Liver (tissue), 8 donors: ENCODE measurements at regions not wholly inside any gene's neighbourhood (a gene's known extent, or its start where the extent isn't known, plus 50 kb on each side); places are given as distances from the start of the nearest gene placed in this dataset.

Experiments
- DNase-seq: peaks from one replicate; pipeline ENCODE4 v3.0.0-alpha.2; 2017; ENCODE audit warnings: low spot score
- H3K27ac ChIP-seq, 2 donors: one replicate each; pipeline ENCODE4 v1.7.0; 2013; ENCODE audit warnings: inconsistent platforms in 2 of 2, low read length in 2 of 2, control low read depth in 1 of 2, low read depth in 1 of 2, mild to moderate bottlenecking in 1 of 2
- H3K27me3 ChIP-seq, 4 donors: one replicate each; pipeline versions ENCODE4 v1.6.1 to v1.7.0; 2013; ENCODE audit warnings: low read length in 3 of 4, inconsistent platforms in 1 of 4, mild to moderate bottlenecking in 1 of 4, moderate library complexity in 1 of 4; ENCODE audit not compliant: control insufficient read depth in 4 of 4, insufficient read depth in 4 of 4
- H3K36me3 ChIP-seq, 4 donors: one replicate each; pipeline versions ENCODE4 v1.6.1 to v1.7.0; 2013; ENCODE audit warnings: low read length in 3 of 4, mild to moderate bottlenecking in 3 of 4, low read depth in 1 of 4, moderate library complexity in 1 of 4; ENCODE audit not compliant: control insufficient read depth in 4 of 4, insufficient read depth in 3 of 4
- H3K4me1 ChIP-seq, 4 donors: one replicate each; pipeline versions ENCODE4 v1.6.1 to v1.7.0; 2013; ENCODE audit warnings: low read length in 3 of 4, mild to moderate bottlenecking in 3 of 4, moderate library complexity in 1 of 4; ENCODE audit not compliant: control insufficient read depth in 4 of 4, insufficient read depth in 4 of 4
- H3K4me3 ChIP-seq, 3 donors: one replicate each; pipeline versions ENCODE4 v1.6.1 to v1.7.0; 2013; ENCODE audit warnings: low read length in 3 of 3, control low read depth in 1 of 3, low read depth in 1 of 3, mild to moderate bottlenecking in 1 of 3
- H3K9ac ChIP-seq, 2 donors: one replicate each; pipeline ENCODE4 v1.7.0; 2013; ENCODE audit warnings: low read length in 2 of 2, mild to moderate bottlenecking in 2 of 2, moderate library complexity in 2 of 2, control low read depth in 1 of 2, low read depth in 1 of 2
- H3K9me3 ChIP-seq, 4 donors: one replicate each; pipeline versions ENCODE4 v1.6.1 to v1.7.0; 2013; ENCODE audit warnings: low read length in 3 of 4; ENCODE audit not compliant: control insufficient read depth in 4 of 4
- EGR1 ChIP-seq, 2 donors: IDR thresholded peaks; 2 replicates each; pipeline ENCODE4 v1.6.1; 2016 to 2018; ENCODE audit warnings: antibody characterized with exemption in 2 of 2, low read depth in 2 of 2
- FOXA1 ChIP-seq: IDR thresholded peaks from 2 replicates; pipeline ENCODE4 v1.6.1; 2016; ENCODE audit warnings: antibody characterized with exemption
- FOXA2 ChIP-seq: IDR thresholded peaks from 2 replicates; pipeline ENCODE4 v1.6.1; 2016; ENCODE audit warnings: antibody characterized with exemption
- GABPA ChIP-seq, 2 donors: IDR thresholded peaks in 1 of 2; conservative IDR thresholded peaks in 1 of 2; 2 replicates each; pipeline ENCODE4 v1.6.1; 2016; ENCODE audit warnings: antibody characterized with exemption in 2 of 2, mild to moderate bottlenecking in 1 of 2, moderate library complexity in 1 of 2
- HNF4A ChIP-seq, 2 donors: conservative IDR thresholded peaks; 2 replicates each; pipeline ENCODE4 v1.6.1; 2016; ENCODE audit warnings: antibody characterized with exemption in 2 of 2, mild to moderate bottlenecking in 2 of 2
- HNF4G ChIP-seq: IDR thresholded peaks from 2 replicates; pipeline ENCODE4 v1.6.1; 2016; ENCODE audit warnings: antibody characterized with exemption
- JUND ChIP-seq, 2 donors: IDR thresholded peaks; 2 replicates each; pipeline ENCODE4 v1.6.1; 2016; ENCODE audit warnings: antibody characterized with exemption in 2 of 2
- NR2F2 ChIP-seq: IDR thresholded peaks from 2 replicates; pipeline ENCODE4 v1.6.1; 2016; ENCODE audit warnings: antibody characterized with exemption
- RAD21 ChIP-seq, 2 donors: IDR thresholded peaks; 2 replicates each; pipeline ENCODE4 v1.6.1; 2016; ENCODE audit warnings: antibody characterized with exemption in 2 of 2, mild to moderate bottlenecking in 2 of 2
- RXRA ChIP-seq, 2 donors: IDR thresholded peaks; 2 replicates each; pipeline ENCODE4 v1.6.1; 2017 to 2018; ENCODE audit warnings: antibody characterized with exemption in 2 of 2, mild to moderate bottlenecking in 1 of 2
- SP1 ChIP-seq: IDR thresholded peaks from 2 replicates; pipeline ENCODE4 v1.6.1; 2018; ENCODE audit warnings: antibody characterized with exemption, mild to moderate bottlenecking
- TAF1 ChIP-seq: conservative IDR thresholded peaks from 2 replicates; pipeline ENCODE4 v1.6.1; 2016; ENCODE audit warnings: antibody characterized with exemption, mild to moderate bottlenecking
- YY1 ChIP-seq: IDR thresholded peaks from 2 replicates; pipeline ENCODE4 v1.6.1; 2016; ENCODE audit warnings: antibody characterized with exemption, mild to moderate bottlenecking
- WGBS: extraction: QIAGEN DNeasy Blood & Tissue Kit; methylation state at CpG from one replicate; pipeline ENCODE4 v1.1.7; 2013; 5-methylcytosine and 5-hydroxymethylcytosine counted together
- TF ChIP-seq, protein P1 (sequence below): IDR thresholded peaks from 2 replicates; pipeline ENCODE4 v1.6.1; 2016; ENCODE audit warnings: antibody characterized with exemption, mild to moderate bottlenecking
- TF ChIP-seq, protein P2 (sequence below): fragments of 150-350 bp; IDR thresholded peaks from 2 replicates; pipeline ENCODE4 v1.5.1; 2017; ENCODE audit warnings: improper control_type of control experiment, low read depth, low read length; ENCODE audit not compliant: missing input control
- TF ChIP-seq, protein P3 (sequence below): IDR thresholded peaks from 2 replicates; pipeline ENCODE4 v1.6.1; 2016; ENCODE audit warnings: antibody characterized with exemption
- TF ChIP-seq, protein P4 (sequence below): IDR thresholded peaks from 2 replicates; pipeline ENCODE4 v1.6.1; 2016; ENCODE audit warnings: antibody characterized with exemption
- TF ChIP-seq, protein P5 (sequence below): IDR thresholded peaks from 2 replicates; pipeline ENCODE4 v1.6.1; 2016; ENCODE audit warnings: antibody characterized with exemption
- donor health status: healthy.
- donor health status: healthy.
- donor health status: healthy.
- donor health status: healthy.
- donor health status: healthy.

DNA sequence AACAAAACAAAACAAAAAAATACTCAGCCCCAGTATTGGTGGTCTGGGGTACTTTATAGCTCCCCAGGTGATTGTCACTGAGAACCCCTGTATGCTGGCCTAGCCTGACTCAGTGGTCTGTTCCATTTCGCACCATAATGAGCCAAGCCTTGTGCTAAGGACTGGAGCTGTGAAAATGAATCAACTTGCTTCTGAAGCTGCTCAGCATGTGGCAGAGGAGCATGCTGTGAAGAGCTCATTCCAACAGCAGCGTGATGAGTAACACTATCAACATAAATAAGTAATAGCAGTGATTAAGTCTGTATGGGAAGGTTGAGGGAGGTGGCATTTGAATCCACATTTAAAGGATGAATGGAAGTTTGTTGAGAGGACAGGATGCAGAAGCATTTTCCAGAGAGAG lies 67.2 kb upstream of the ATL2 start:
- no peaks in the 10 kb centered on the region for H3K9me3 ChIP-seq
- no peak for TF ChIP-seq RAD21 (IDR thresholded peaks at IDR 0.05)
- no peak for TF ChIP-seq FOXA1
- no peak for TF ChIP-seq NR2F2
- DNase-seq = no peak
- H3K4me1 ChIP-seq = peaks cover 0 to 3% (median 0%) of the 10 kb centered on the region in 4 donors
- no peaks in the 10 kb centered on the region for H3K27me3 ChIP-seq
- H3K9ac ChIP-seq = no peak overlapping the region
- no peaks in the 10 kb centered on the region for H3K36me3 ChIP-seq
- 92% methylated on average over 2 of the region's 2 CpGs for WGBS
- no peak overlapping the region for H3K27ac ChIP-seq
- H3K4me3 ChIP-seq = no peak overlapping the region

DNA sequence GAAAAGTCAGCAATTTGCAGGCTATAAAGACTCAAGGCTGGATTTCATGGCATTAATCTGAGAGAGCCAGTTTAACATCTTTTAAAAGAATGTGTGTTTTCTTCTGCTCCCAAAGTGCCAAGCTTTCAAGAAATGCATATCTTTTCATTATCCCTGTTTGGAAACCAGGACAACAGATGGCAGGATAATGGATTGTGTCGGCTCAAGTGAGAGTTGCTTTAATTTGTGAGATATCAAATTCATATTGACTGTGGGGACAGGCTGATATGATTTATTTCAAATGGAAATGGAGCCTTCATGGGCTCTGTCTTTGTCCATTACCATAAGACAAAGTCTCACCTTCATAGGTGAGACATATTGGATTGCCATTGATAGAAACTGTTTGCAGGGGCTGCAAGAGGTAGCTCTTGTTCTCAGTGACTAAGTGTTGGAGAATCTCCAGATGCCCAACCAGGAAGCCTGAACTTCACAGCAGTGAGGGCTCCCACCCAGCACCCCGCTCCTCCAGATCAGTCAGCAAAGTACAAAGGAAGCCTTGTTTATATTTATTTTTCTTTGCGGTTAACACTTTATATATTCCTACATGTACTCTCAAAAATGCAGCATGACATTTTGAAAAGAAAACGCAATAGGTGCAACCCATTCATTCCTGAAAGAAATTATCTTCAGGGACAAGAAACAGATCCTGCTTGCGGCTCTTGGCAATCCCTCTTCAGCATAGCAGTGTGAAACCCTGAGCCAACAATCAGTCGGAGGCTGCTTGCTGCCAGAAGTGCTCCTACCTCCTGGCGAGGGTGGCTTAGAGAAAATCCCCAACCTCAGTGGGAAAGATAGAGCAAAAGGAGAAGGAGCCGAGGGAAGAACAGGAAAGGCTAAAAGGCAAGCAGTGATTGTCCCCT lies 65.8 kb upstream of the ATL2 start:
- H3K27ac ChIP-seq = no peak overlapping the region
- H3K27me3 ChIP-seq = no peaks in the 10 kb centered on the region
- WGBS = 67% methylated on average over 8 of the region's 8 CpGs
- TF ChIP-seq GABPA (IDR thresholded peaks at IDR 0.05 in 1 of 2, conservative IDR thresholded peaks at IDR 0.05 in 1 of 2) (no peak), JUND (IDR thresholded peaks at IDR 0.05) (no peak), TAF1 (no peak), NR2F2 (no peak), RAD21 (IDR thresholded peaks at IDR 0.05) (no peak), HNF4G (no peak), HNF4A (conservative IDR thresholded peaks at IDR 0.05) (no peak), FOXA2 (no peak), RXRA (IDR thresholded peaks at IDR 0.05) (no peak), YY1 (no peak), FOXA1 (no peak), SP1 (no peak), EGR1 (IDR thresholded peaks at IDR 0.05; ENCODE audit: low read depth in 2 of 2) (no peak)
- TF ChIP-seq, protein P1, sequence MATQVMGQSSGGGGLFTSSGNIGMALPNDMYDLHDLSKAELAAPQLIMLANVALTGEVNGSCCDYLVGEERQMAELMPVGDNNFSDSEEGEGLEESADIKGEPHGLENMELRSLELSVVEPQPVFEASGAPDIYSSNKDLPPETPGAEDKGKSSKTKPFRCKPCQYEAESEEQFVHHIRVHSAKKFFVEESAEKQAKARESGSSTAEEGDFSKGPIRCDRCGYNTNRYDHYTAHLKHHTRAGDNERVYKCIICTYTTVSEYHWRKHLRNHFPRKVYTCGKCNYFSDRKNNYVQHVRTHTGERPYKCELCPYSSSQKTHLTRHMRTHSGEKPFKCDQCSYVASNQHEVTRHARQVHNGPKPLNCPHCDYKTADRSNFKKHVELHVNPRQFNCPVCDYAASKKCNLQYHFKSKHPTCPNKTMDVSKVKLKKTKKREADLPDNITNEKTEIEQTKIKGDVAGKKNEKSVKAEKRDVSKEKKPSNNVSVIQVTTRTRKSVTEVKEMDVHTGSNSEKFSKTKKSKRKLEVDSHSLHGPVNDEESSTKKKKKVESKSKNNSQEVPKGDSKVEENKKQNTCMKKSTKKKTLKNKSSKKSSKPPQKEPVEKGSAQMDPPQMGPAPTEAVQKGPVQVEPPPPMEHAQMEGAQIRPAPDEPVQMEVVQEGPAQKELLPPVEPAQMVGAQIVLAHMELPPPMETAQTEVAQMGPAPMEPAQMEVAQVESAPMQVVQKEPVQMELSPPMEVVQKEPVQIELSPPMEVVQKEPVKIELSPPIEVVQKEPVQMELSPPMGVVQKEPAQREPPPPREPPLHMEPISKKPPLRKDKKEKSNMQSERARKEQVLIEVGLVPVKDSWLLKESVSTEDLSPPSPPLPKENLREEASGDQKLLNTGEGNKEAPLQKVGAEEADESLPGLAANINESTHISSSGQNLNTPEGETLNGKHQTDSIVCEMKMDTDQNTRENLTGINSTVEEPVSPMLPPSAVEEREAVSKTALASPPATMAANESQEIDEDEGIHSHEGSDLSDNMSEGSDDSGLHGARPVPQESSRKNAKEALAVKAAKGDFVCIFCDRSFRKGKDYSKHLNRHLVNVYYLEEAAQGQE = no peak
- TF ChIP-seq, protein P2, sequence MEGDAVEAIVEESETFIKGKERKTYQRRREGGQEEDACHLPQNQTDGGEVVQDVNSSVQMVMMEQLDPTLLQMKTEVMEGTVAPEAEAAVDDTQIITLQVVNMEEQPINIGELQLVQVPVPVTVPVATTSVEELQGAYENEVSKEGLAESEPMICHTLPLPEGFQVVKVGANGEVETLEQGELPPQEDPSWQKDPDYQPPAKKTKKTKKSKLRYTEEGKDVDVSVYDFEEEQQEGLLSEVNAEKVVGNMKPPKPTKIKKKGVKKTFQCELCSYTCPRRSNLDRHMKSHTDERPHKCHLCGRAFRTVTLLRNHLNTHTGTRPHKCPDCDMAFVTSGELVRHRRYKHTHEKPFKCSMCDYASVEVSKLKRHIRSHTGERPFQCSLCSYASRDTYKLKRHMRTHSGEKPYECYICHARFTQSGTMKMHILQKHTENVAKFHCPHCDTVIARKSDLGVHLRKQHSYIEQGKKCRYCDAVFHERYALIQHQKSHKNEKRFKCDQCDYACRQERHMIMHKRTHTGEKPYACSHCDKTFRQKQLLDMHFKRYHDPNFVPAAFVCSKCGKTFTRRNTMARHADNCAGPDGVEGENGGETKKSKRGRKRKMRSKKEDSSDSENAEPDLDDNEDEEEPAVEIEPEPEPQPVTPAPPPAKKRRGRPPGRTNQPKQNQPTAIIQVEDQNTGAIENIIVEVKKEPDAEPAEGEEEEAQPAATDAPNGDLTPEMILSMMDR = no peak
- TF ChIP-seq, protein P3, sequence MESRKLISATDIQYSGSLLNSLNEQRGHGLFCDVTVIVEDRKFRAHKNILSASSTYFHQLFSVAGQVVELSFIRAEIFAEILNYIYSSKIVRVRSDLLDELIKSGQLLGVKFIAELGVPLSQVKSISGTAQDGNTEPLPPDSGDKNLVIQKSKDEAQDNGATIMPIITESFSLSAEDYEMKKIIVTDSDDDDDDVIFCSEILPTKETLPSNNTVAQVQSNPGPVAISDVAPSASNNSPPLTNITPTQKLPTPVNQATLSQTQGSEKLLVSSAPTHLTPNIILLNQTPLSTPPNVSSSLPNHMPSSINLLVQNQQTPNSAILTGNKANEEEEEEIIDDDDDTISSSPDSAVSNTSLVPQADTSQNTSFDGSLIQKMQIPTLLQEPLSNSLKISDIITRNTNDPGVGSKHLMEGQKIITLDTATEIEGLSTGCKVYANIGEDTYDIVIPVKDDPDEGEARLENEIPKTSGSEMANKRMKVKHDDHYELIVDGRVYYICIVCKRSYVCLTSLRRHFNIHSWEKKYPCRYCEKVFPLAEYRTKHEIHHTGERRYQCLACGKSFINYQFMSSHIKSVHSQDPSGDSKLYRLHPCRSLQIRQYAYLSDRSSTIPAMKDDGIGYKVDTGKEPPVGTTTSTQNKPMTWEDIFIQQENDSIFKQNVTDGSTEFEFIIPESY = no peak
- TF ChIP-seq, protein P4, sequence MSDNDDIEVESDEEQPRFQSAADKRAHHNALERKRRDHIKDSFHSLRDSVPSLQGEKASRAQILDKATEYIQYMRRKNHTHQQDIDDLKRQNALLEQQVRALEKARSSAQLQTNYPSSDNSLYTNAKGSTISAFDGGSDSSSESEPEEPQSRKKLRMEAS = no peak
- TF ChIP-seq, protein P5, sequence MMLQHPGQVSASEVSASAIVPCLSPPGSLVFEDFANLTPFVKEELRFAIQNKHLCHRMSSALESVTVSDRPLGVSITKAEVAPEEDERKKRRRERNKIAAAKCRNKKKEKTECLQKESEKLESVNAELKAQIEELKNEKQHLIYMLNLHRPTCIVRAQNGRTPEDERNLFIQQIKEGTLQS = no peak
- H3K4me1 ChIP-seq = peaks cover 0 to 3% (median 0%) of the 10 kb centered on the region in 4 donors
- no peak overlapping the region for H3K4me3 ChIP-seq
- H3K9ac ChIP-seq = no peak overlapping the region
- H3K36me3 ChIP-seq = no peaks in the 10 kb centered on the region
- H3K9me3 ChIP-seq = no peaks in the 10 kb centered on the region
- DNase-seq = no peak
